ENCODE measurements at regions not wholly inside any gene's neighbourhood (a gene's known extent, or its start where the extent isn't known, plus 50 kb on each side); places are given as distances from the start of the nearest gene placed in this dataset.
"Not testable (repeated sequence)": the region's sequence is repeated elsewhere in the genome, so short reads cannot be mapped to it uniquely, and the experiment has no call there.

GRCh38 chr7:6882321-6882721 is 56.2 kb upstream of the CCZ1B start:
- DNase-seq (ENCODE audit: low read depth in 2 of 3, low spot score in 2 of 3): not testable (repeated sequence)

DNA sequence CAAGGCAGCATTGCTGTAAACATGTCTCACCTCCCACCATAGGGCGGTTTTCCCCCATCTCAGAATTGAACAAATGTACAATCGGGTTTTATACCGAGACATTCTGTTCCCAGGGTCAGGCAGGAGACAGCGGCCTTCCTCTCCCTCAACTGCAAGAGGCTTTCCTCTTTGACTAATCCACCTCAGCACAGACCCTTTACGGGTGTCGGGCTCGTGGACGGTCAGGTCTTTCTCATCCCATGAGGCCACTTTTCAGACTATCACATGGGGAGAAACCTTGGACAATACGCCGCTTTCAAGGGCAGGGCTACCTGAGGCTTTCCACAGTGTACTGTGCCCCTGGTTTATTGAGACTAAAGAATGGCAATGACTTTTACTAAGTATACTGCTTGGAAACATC is 57.7 kb upstream of the CCZ1B start:
- DNase-seq (ENCODE audit: low read depth in 2 of 3, low spot score in 2 of 3): not testable (repeated sequence)

GRCh38 chr7:6886198-6886597 is 60.1 kb upstream of the CCZ1B start:
- DNase-seq (ENCODE audit: low read depth in 2 of 3, low spot score in 2 of 3): no peak

DNA sequence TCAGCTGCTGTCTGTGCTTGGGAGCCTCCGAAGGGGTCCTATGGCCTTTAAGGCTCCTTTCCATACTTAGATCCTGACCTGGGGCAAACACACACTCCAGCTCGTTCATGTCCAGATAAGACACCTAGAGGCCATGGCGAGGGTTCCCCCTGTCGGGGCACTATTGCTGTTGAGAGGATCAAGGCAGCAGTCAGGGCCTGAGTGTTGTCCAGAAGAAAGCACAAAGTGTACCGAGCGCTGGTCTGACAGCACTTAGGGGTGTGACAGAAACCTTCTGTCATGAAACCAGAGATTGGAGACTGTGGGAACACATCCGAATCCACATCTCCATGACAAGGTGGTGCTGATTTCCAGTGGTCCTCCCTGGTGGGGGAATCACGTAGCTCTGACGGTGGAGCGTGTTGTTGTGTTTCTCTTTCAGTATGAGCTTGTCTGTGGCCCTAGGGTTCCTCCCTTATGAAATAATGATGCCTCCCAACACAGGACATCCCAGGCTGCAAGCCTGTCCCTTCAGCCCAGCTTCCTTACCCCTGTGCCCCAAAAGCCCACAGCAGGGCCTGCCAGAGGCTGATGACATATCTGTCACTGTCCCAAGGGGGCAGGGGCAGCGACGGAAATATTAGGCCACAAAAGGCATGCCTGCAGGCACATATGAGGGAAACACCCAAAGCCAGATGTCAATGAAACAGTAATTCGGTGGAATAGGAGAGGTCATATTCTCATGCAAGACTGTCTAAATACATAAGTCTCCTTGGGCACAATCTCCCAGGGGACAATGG is 62.4 kb upstream of the CCZ1B start:
- DNase-seq (ENCODE audit: low read depth in 2 of 3, low spot score in 2 of 3): not testable (repeated sequence)

GRCh38 chr7:6889252-6889812 is 63.3 kb upstream of the CCZ1B start:
- DNase-seq (ENCODE audit: low read depth in 2 of 3, low spot score in 2 of 3): no peak

DNA sequence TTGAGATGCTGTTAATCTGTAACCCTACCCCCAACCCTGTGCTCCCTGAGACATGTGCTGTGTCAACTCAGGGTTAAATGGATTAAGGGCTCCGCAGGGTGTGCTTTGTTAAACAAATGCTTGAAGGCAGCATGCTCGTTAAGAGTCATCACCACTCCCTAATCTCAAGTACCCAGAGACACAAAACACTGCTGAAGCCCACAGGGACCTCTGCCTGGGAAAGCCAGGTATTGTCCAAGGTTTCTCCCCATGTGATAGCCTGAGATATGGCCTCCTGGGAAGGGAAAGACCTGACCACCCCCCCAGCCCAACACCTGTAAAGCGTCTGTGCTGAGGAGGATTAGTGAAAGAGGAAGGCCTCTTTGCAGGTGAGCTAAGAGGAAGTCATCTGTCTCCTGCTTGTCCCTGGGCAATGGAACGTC is 76.0 kb upstream of the CCZ1B start:
- DNase-seq (ENCODE audit: low read depth in 2 of 3, low spot score in 2 of 3): not testable (repeated sequence)

GRCh38 chr7:6903289-6903688 is 77.2 kb upstream of the CCZ1B start:
- not testable (repeated sequence) for DNase-seq (ENCODE audit: low read depth in 2 of 3, low spot score in 2 of 3)

GRCh38 chr7:6903792-6904191 is 77.7 kb upstream of the CCZ1B start:
- DNase-seq (ENCODE audit: low read depth in 2 of 3, low spot score in 2 of 3): not testable (repeated sequence)

- DNase-seq (ENCODE audit: low read depth in 2 of 3, low spot score in 2 of 3): no peak
Observed at GRCh38 chr7:6917258-6917657, 91.2 kb upstream of the CCZ1B start.

- not testable (repeated sequence) for DNase-seq (ENCODE audit: low read depth in 2 of 3, low spot score in 2 of 3)
Observed at GRCh38 chr7:6919169-6919568, 93.1 kb upstream of the CCZ1B start.

- not testable (repeated sequence) for DNase-seq (ENCODE audit: low read depth in 2 of 3, low spot score in 2 of 3)
Observed at GRCh38 chr7:6924523-6924922, 98.4 kb upstream of the CCZ1B start.

DNA sequence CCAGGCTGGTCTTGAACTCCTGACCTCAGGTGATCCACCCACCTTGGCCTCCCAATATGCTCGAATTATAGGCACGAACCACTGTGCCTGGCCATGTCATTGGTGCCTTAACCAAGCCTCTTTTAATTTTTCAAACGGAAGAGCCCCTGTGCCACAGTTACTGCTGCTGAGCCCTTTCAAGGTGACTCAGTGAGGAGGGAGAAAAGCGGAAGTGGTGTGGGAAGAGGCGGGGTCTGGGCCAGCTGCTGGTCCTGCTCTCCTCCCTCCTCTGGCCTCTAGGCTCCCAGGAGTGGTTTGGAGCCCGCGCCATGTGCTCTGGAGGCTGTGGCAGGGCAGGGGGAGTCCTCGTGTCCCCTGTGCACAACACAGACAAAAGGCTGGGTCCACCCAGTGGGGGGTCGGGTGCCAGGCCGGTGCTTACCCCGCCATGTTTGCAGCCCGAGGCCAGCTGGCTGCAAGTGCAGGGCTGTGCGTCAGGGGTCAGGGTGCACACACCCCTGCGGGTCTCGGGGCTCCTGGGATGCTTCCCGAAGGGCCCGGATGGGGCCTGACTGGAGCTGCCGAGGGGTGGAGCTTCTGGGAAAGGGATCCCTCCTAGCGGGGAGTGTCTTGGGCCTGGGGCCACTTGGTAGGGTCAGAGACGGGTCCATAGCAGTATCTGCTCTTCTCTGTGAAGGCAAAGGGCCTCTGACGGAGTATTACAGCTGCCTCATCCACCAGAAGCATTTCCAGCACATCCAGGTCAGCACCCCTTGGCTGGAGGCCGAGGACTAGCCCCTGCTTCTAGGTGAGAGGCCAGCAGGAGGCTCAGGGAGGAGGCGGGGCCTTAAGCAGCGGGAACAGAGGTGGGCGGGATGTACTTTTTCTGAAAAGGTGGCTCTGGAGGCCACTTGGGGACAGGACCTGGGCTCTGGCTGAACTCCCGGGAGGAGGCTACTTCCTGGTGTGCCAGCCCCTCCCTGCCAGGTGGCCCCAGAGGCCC is 100.4 kb upstream of the CCZ1B start:
- not testable (repeated sequence) for DNase-seq (ENCODE audit: low read depth in 2 of 3, low spot score in 2 of 3)

- not testable (repeated sequence) for DNase-seq (ENCODE audit: low read depth in 2 of 3, low spot score in 2 of 3)
Observed at GRCh38 chr7:6927643-6928042, 101.6 kb upstream of the CCZ1B start.

- not testable (repeated sequence) for DNase-seq (ENCODE audit: low read depth in 2 of 3, low spot score in 2 of 3)
Observed at GRCh38 chr7:6929588-6929987, 103.5 kb upstream of the CCZ1B start.

DNA sequence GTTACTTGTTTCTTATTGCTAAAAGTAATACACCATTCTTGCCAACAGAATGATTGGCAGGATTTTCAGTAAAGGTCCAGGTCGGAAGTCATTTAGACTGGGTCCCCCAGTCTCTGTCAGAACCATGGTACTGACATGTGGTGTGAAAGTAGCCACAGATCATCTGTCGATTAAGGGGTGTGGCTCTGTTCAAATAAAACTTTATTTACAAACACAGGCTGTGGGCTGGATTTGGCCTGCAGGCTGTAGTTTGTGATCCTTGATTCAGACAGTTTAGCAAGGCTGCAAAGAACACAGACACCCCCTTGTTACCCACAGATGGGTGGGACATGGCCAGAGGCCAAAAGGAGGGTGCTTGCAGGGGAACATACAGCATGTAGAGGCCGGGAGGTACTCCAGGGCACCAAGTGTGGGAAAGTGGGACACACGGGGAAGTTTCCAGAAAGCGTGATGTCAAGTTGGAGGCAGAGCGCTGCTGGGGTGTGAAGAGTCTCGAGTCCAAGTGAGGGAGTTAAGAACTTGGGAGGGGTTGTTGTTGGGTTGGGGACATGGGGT is 104.1 kb upstream of the CCZ1B start:
- not testable (repeated sequence) for DNase-seq (ENCODE audit: low read depth in 2 of 3, low spot score in 2 of 3)

DNA sequence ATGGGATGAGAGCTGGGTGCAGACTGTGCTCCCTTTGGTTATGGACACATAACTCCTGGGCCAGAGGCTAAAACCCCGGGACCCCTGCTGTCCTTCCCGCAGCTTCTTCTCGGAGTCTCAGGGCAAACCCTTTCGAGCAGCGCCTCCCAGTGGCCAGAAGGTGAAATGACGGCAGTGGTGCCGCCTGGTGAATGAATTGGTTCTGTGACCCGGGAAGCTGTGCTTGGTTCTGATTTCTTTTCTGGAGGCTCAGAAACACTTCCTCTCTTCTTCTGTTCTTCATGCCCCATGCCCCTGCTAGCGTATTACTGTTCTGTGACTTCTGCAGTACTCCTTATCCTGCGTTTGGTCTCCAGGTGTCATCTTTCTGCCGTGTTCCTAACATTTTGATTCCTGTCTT is 104.7 kb upstream of the CCZ1B start:
- peak in 1 of 3 donors; percentile 4 for DNase-seq (ENCODE audit: low read depth in 2 of 3, low spot score in 2 of 3)

GRCh38 chr7:6931456-6931855 is 105.4 kb upstream of the CCZ1B start:
- not testable (repeated sequence) for DNase-seq (ENCODE audit: low read depth in 2 of 3, low spot score in 2 of 3)

DNA sequence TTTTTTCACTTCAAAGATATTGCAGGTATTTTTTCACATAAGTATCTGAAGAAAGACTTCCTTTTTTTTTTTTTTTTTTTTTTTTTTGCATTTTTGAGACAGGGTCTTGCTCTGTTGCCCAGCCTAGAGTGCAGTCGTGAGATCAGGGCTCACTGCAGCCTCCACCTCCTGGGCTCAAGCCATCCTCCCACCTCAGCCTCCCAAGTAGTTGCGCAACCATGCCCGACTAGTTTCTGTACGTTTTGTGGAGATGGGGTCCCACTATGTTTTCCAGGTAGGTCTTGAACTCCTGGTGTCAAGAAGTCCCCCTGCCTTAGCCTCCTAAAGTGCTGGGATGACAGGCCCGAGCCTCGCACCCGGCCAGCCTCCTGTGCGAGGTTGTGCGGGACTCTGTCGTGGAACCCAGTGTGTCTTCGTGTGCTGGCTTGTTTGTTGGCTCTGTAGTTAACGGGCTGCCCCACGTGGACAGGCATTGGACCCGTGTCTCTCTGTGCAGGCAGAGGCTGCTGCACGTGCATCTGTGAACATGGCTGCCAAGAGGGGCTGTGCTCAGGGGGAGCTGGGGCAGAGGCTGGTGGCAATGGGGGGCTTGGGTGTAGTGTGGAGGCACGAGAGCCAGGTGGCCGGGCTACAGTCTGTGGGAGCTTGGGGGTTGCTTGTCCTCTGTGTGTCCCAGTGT is 108.0 kb upstream of the CCZ1B start:
- not testable (repeated sequence) for DNase-seq (ENCODE audit: low read depth in 2 of 3, low spot score in 2 of 3)

DNA sequence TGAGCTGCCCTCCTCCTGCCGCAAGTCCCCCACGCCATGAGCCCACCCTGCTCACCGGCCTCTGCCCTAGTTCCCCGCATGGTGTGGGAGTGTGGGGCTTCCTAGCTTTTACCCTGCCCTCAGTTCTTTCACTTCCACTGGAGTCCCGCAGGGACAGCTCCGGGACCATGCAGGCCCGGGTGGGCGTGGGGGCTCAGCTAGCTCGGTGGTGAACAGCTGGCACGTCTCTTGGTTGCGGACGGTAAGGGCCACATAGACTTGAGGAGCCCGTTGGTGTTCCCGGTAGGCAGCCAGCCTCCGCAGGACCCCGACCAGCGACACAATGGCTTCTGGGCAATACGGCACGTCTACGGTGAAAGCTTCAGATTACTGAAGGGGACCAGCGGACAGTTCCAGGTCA is 108.9 kb upstream of the CCZ1B start:
- no peak for DNase-seq (ENCODE audit: low read depth in 2 of 3, low spot score in 2 of 3)

- DNase-seq (ENCODE audit: low read depth in 2 of 3, low spot score in 2 of 3): not testable (repeated sequence)
Observed at GRCh38 chr7:6936626-6937025, 110.6 kb upstream of the CCZ1B start.
